ENCODE measurements at regions not wholly inside any gene's neighbourhood (a gene's known extent, or its start where the extent isn't known, plus 50 kb on each side); places are given as distances from the start of the nearest gene placed in this dataset.
"Not testable (repeated sequence)": the region's sequence is repeated elsewhere in the genome, so short reads cannot be mapped to it uniquely, and the experiment has no call there.

DNA sequence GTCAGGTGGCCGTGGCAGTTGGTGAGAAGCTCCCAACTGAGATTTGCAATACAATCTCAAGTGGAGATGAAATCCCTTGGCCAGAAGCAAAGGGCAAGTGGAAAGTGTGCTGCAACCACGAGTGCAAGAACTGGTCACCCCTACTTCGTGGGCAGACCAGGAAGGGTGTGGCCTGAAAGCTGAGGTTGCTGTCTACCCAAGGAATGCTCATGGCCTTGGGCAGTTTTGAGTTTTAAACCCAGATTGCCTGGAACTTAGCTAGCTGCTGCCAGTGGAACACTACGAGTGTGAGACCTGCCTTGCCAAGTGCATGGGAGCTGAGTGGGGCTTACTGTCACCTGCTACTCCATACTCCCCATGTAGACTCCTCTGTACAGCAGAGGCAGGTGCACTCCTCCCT is 113.3 kb upstream of the FAT3 start:
- no peak for DNase-seq (ENCODE audit: low spot score)

GRCh38 chr11:92109466-92109865 is 115.2 kb upstream of the FAT3 start:
- no peak for DNase-seq (ENCODE audit: low spot score)

GRCh38 chr11:92107331-92107730 is 117.3 kb upstream of the FAT3 start:
- no peak for DNase-seq (ENCODE audit: low spot score)

DNA sequence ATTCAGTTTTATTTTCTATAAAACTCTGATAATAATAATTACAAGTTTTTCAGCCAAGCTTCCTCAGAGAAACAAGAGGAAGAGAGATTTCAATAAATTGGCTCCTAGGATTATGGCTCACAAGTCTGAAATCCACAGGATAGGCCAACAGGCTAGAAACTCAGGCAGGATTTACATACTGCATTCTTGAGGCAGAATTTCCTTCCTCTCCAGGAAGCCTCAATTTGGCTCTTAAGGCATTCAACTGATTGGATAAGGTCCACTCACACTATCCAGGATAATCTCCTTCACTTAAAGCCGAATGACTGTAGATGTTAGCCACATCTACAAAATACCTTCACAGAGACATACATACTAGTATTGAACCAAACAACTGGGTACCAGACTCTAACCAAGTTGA is 120.3 kb upstream of the FAT3 start:
- no peak for DNase-seq (ENCODE audit: low spot score)

DNA sequence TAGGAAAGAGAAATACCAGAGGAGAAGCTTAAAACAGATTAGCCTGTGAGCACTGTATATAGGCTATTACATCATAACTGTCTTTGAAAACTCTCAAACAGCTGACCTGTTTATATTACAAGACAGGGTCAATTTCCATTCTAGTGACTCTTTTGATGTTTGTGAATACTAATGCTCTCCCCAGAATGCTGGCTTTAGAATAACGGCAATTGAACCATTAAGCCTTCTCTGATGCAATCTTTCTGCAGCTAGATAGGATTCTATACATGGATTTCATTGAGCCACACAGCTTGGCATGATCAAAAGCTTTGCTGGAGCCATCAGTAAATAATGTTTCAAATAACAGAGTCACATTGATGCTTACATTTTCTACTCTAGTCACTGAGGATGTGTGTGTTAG is 122.7 kb upstream of the FAT3 start:
- DNase-seq (ENCODE audit: low spot score), result no peak

- no peak for DNase-seq (ENCODE audit: low spot score)
These were observed 125.4 kb upstream of the FAT3 start for GRCh38 chr11:92099183-92099582.

- no peak for DNase-seq (ENCODE audit: low spot score)
These were observed 126.4 kb upstream of the FAT3 start for GRCh38 chr11:92098172-92098571.

DNA sequence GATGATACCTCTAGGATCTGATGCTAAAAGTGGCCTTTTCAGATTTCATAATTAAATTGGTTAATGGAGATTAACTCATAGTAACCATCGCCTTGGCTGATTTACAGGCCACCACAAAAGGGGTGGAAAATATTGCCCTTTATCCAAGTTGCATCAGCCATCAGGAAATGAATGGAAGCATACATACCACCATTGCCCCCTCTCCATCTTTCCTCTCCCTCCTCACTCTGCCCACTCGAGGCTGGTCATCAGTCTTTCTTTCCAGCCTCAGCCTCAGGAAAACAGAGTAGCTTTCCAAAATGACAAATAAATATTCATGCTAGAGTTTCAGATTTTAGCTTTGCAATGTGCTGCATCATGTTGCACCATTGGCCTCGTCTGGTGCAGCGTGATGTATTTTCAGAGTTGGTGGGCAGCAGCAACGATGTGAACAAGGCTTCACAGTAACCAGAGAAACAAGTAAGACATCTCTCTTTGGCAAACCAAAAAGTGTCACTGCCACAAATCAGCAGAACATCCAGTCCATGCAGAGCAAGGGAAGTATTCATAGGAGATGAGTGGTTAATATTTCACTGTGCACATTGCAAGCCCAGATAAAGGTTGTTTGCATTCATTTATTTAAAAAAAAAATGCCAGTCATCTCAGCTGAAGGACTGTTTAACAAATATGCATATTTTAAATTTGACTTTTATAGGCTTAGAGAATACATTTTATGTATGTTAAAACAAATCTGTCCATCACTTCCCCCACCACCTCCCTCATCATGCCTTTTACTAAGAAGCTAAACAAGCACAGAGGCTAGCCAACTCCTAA is 136.7 kb upstream of the FAT3 start:
- DNase-seq (ENCODE audit: low spot score), result no peak

- DNase-seq (ENCODE audit: low spot score), result peak; percentile 56
These were observed 141.5 kb upstream of the FAT3 start for GRCh38 chr11:92083123-92083522.

GRCh38 chr11:92082652-92083051 is 142.0 kb upstream of the FAT3 start:
- peak; percentile 5 for DNase-seq (ENCODE audit: low spot score)

- not testable (repeated sequence) for DNase-seq (ENCODE audit: low spot score)
These were observed 150.1 kb upstream of the FAT3 start for GRCh38 chr11:92074498-92074897.

DNA sequence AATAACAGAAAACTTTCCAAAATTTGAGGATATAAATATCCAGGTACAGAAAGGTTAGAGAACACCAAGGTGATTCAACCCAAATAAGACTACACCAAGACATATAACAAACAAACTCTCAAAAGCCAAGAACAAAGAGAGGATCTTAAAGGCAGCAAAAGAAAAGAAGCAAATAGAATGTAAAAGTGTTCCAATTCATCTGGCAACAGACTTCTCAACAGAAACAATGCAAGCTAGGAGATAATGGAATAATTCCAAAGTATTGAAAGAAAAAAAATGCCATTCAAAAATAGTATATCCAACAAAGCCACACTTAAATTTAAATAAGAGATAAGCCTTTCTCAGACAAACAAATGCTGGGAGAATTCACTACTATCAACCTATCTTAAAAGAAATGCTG is 153.0 kb upstream of the FAT3 start:
- DNase-seq (ENCODE audit: low spot score), result no peak

GRCh38 chr11:92070026-92070889 is 154.4 kb upstream of the FAT3 start:
- DNase-seq (ENCODE audit: low spot score), result no peak

GRCh38 chr11:92067016-92067415 is 157.6 kb upstream of the FAT3 start:
- DNase-seq (ENCODE audit: low spot score), result no peak

GRCh38 chr11:92061456-92062062 is 163.1 kb upstream of the FAT3 start:
- no peak for DNase-seq (ENCODE audit: low spot score)

- DNase-seq (ENCODE audit: low spot score), result no peak
These were observed 166.7 kb upstream of the FAT3 start for GRCh38 chr11:92057849-92058442.

DNA sequence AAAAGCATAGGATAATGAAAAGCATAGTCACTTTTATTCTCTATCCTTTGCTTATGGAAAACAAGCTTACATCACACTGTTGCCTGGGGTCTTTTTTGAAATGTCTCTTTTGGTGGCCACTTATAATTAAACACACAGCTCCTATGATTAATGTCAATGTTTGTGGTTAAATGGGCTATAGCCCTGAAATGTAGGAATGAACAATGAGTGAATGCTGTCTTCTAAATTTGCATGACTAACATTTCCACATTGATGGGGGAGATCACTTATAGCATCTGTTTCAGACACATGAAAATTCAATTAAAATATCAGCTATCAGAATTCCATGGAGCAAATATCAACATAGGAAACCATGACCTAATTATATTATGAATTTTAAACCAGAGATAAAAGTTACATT is 171.4 kb upstream of the FAT3 start:
- DNase-seq (ENCODE audit: low spot score), result no peak

DNA sequence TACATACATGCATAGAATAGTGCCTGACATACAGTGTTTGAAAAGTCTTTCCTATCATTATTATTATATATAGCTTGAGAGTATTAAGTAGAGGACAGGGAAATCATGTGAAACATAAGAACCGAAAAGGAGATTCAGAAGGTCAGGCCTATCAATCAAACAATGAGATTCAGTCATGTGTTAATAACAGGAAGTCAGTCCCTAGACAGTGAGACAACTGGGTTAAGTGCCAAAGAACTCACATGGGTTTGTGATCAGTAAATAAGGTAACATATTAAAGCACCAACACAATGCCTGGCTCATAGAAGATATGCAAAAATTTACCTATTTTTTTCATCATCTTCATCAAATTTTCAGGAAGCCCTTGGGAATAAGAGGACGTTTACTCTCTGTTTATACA is 174.3 kb upstream of the FAT3 start:
- peak; percentile 26 for DNase-seq (ENCODE audit: low spot score)

GRCh38 chr11:92048415-92048814 is 176.2 kb upstream of the FAT3 start:
- DNase-seq (ENCODE audit: low spot score), result peak; percentile 16

DNA sequence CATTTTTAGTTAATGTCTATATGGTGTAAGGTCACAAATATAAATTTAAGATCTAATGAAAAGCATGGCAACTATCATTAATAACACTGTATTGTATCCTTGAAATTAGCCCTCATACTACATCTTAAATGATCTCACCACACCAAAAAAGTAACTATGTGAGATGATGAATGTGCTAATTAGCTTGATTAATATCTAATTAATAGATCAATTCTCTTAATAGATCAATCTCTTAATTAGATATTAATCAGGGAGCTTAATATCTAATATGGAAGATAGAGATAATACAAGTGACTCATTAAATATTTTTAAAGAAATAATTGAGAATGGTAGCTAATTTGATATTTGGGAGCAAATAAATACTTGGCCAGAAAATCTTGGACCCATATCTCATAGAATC is 178.5 kb upstream of the FAT3 start:
- no peak for DNase-seq (ENCODE audit: low spot score)

DNA sequence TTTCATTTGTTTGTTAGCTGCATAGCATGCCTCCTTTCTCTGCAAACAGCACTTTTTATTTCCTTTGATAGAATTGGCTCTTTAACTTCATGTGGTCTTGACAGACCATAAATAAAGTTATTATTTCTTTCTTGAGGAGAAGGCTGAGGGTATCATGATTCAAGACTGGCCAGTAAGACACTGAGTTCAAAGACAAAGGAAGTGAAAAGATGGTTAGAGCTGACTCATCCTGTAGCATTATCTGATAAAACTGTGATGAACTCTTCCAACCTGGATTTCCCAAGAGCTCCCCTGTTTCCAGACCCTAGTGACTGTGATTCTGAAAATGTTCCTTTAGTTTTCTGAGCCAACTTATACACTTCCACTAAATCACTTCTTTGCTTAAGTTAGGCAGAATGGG is 179.3 kb upstream of the FAT3 start:
- no peak for DNase-seq (ENCODE audit: low spot score)

- no peak for DNase-seq (ENCODE audit: low spot score)
These were observed 189.1 kb upstream of the FAT3 start for GRCh38 chr11:92035488-92035887.

DNA sequence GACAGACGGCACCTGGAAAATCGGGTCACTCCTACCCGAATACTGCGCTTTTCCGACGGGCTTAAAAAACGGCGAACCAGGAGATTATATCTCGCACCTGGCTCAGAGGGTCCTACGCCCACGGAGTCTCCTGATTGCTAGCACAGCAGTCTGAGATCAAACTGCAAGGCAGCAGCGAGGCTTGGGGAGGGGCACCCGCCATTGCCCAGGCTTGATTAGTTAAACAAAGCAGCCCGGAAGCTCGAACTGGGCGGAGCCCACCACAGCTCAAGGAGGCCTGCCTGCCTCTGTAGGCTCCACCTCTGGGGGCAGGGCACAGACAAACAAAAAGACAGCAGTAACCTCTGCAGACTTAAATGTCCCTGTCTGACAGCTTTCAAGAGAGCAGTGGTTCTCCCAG is 197.5 kb upstream of the FAT3 start:
- DNase-seq (ENCODE audit: low spot score), result not testable (repeated sequence)
